ENCODE measurements at regions not wholly inside any gene's neighbourhood (a gene's known extent, or its start where the extent isn't known, plus 50 kb on each side); places are given as distances from the start of the nearest gene placed in this dataset.

DNA sequence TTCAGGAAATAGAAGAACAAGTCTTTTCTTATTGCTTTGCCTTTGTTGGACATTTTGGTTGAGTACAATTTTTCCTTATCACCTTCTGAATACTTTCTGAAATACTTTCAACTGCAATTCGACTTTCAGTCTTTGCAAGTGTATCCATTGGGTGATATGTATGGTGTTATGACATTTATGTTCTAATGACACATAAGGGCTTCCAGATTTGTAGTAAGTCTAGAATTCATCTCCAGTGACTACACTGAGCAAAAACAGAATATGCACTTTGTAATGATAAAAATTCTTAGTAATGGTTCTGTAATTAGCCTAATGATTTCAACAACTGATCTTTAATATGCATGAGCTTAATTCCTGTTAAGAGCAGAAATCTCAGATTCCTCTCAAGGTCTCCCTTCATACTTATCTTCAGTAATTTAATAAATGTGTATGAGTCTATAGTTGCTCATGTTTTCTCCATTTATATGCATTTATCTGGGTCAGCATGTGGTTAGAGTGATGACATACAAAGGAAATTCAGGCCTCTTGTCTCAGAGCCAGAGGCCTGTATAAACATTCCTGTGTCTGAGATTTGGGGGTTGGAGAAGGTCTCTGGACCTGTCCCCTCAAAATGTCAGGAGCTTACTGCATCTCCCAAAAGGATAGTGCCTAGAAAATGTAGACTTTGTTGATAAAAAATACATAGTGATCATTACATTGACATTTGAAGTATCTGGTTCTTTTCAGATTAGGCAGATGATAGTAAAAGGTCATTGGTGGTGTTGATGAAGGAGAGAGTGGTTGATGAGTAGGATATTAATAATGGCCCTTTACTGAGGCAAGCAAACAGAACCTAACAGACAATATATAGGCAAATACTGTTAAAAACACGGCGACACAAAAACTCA is 114.9 kb downstream of the QPCT start:
- Histone ChIP-seq H2AK5ac (ENCODE audit: low read depth, low read length) (no peak overlapping the region), H3K4ac (ENCODE audit: low read depth, low read length) (peak overlapping the region; percentile 90; the same call in 1 of the 2 replicates), H2BK5ac (ENCODE audit: low read depth, low read length, poor library complexity, severe bottlenecking) (peak overlapping the region; percentile 85), H3K27ac (ENCODE audit: insufficient read depth, low read length) (peak overlapping the region; percentile 91; the same call in 1 of the 2 replicates), H3K79me1 (ENCODE audit: low read depth in 1 of 2, low read length in 2 of 2) (peaks cover 0 to 6% of the 10 kb centered on the region in 2 experiments; a peak in 2 of 4 replicates), H3K36me3 (ENCODE audit: control insufficient read depth, insufficient read depth, low read length) (no peaks in the 10 kb centered on the region), H3K4me2 (ENCODE audit: low read depth, low read length) (peak overlapping the region; percentile 26; the same call in 1 of the 2 replicates), H4K5ac (ENCODE audit: low read depth, low read length) (peak overlapping the region; percentile 70; the same call in 1 of the 2 replicates), H3K9me3 (ENCODE audit: control insufficient read depth, insufficient read depth, low read length) (no peaks in the 10 kb centered on the region), H4K20me1 (ENCODE audit: insufficient read depth, low read length) (peaks cover 9% of the 10 kb centered on the region; the same call in 1 of the 2 replicates), H3K9ac (ENCODE audit: low read depth, low read length) (no peak overlapping the region), H4K91ac (ENCODE audit: insufficient read depth, low read depth, low read length) (peak overlapping the region; percentile 67), H3K9me1 (ENCODE audit: insufficient read depth, low read length) (peaks cover 20% of the 10 kb centered on the region; the same call in 1 of the 2 replicates), H3K14ac (replicated peaks; ENCODE audit: low read depth, low read length) (peak overlapping the region; percentile 69; the same call in 1 of the 2 replicates), H2AK9ac (replicated peaks; ENCODE audit: low read depth, low read length, poor library complexity) (no peak overlapping the region), H3K23ac (ENCODE audit: low read depth, low read length) (peak overlapping the region; percentile 67), H2BK120ac (ENCODE audit: low read depth, low read length) (peak overlapping the region; percentile 64), H3K4me1 (ENCODE audit: control insufficient read depth, insufficient read depth, low read length) (peaks cover 30% of the 10 kb centered on the region), H2BK20ac (ENCODE audit: low read depth, low read length) (peak overlapping the region; percentile 89), H2BK15ac (ENCODE audit: low read depth, low read length) (peak overlapping the region; percentile 34; the same call in 2 of the 3 replicates), H3K4me3 (ENCODE audit: insufficient read depth, low read depth, low read length) (no peak overlapping the region), H3K18ac (ENCODE audit: low read depth, low read length) (peak overlapping the region; percentile 75; the same call in 1 of the 2 replicates), H2AFZ (replicated peaks; ENCODE audit: low read length, poor library complexity) (no peak overlapping the region), H3K27me3 (ENCODE audit: control insufficient read depth, insufficient read depth, low read length) (no peaks in the 10 kb centered on the region), H4K8ac (ENCODE audit: low read depth in 2 of 2, low read length in 2 of 2) (peak overlapping the region; percentile 12 to 58; a peak in 3 of 4 replicates), H3K56ac (ENCODE audit: extremely low read depth, insufficient read depth, low read length) (peak overlapping the region; percentile 25; the same call in 1 of the 2 replicates)
- dilution Hi-C loops (cut with HindIII; ENCODE audit: low sequenced_read_pairs, unreplicated experiment) = no loop called here
- in situ Hi-C loops (cut with MboI; ENCODE audit: low sequenced_read_pairs) = no loop called here
- no CpG with 5 or more reads among the region's 3 CpGs for WGBS, 2 experiments (ENCODE audit: extremely low coverage in 2 of 2, insufficient read length in 1 of 2)
- TF ChIP-seq MAFK (IDR thresholded peaks at IDR 0.05; ENCODE audit: low read depth, low read length) = no peak
- TF ChIP-seq MAZ (IDR thresholded peaks at IDR 0.05; ENCODE audit: borderline replicate concordance, low read depth, low read length) = no peak
- no peak for TF ChIP-seq POLR2A (IDR thresholded peaks at IDR 0.05; ENCODE audit: low read depth, low read length)
- TF ChIP-seq RFX5 (IDR thresholded peaks at IDR 0.05; ENCODE audit: low read depth, low read length) = no peak
- 0 out of 2 replicates have a peak, but pooled peaks have one; percentile 32 for TF ChIP-seq FOS (IDR thresholded peaks at IDR 0.05; ENCODE audit: low read depth, low read length)
- peak; percentile 75 for TF ChIP-seq CEBPB (IDR thresholded peaks at IDR 0.05; ENCODE audit: low read depth, low read length)
- TF ChIP-seq, protein P1, sequence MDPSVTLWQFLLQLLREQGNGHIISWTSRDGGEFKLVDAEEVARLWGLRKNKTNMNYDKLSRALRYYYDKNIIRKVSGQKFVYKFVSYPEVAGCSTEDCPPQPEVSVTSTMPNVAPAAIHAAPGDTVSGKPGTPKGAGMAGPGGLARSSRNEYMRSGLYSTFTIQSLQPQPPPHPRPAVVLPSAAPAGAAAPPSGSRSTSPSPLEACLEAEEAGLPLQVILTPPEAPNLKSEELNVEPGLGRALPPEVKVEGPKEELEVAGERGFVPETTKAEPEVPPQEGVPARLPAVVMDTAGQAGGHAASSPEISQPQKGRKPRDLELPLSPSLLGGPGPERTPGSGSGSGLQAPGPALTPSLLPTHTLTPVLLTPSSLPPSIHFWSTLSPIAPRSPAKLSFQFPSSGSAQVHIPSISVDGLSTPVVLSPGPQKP (IDR thresholded peaks at IDR 0.05; ENCODE audit: borderline replicate concordance, low read depth, low read length) = no peak
- TF ChIP-seq RAD21 (IDR thresholded peaks at IDR 0.05; ENCODE audit: low read length) = no peak
- BruUV-seq (replicated peaks) = no TSS peak
- ChIA-PET CTCF (interaction anchor here (0.5 to 0.6 kb wide), 2 partner anchors 14 to 830 kb away, joined by 4 to 5 read pairs; no protein-coding TSS in a partner anchor), POLR2A (ENCODE audit: unreplicated experiment) (no interaction called here)
- DNase-seq (peak; percentile 89), ATAC-seq (ENCODE audit: low read depth) (peak; percentile 21)
- intact Hi-C loops (cut with micrococcal nuclease) = no loop called here

Data from IMR-90 (cell line).